H9 (cell line): ENCODE measurements at regions not wholly inside any gene's neighbourhood (a gene's known extent, or its start where the extent isn't known, plus 50 kb on each side); places are given as distances from the start of the nearest gene placed in this dataset.

Experiments used
- DNase-seq: peaks from one replicate; pipeline ENCODE4 v3.0.0-alpha.2; 2017
- H2AFZ ChIP-seq: one replicate; pipeline ENCODE4 v1.6.1; 2013; ENCODE audit warnings: mild to moderate bottlenecking, low read length, control low read depth, moderate library complexity
- H2AK5ac ChIP-seq: 2 replicates; pipeline ENCODE4 v1.6.1; 2013; ENCODE audit warnings: low read length, control low read depth, mixed read lengths; ENCODE audit not compliant: insufficient read length
- H2BK120ac ChIP-seq: one replicate; pipeline ENCODE4 v1.6.1; 2013; ENCODE audit warnings: low read depth, mild to moderate bottlenecking, low read length, control low read depth, inconsistent platforms; ENCODE audit not compliant: poor library complexity, severe bottlenecking
- H2BK12ac ChIP-seq: 2 replicates; pipeline ENCODE4 v1.6.1; 2013; ENCODE audit warnings: low read length, control low read depth, mixed read lengths, low read depth; ENCODE audit not compliant: insufficient read length
- H2BK15ac ChIP-seq: 2 replicates; pipeline ENCODE4 v1.6.1; 2013; ENCODE audit warnings: low read depth, low read length, control low read depth
- H2BK20ac ChIP-seq: one replicate; pipeline ENCODE4 v1.6.1; 2013; ENCODE audit warnings: low read depth, mild to moderate bottlenecking, low read length, control low read depth, inconsistent platforms; ENCODE audit not compliant: poor library complexity, severe bottlenecking
- H2BK5ac ChIP-seq: 2 replicates; pipeline ENCODE4 v1.6.1; 2013; ENCODE audit warnings: low read length, control low read depth, mixed read lengths; ENCODE audit not compliant: insufficient read length
- H3K14ac ChIP-seq: 2 replicates; pipeline ENCODE4 v1.6.1; 2013; ENCODE audit warnings: low read length, control low read depth; ENCODE audit not compliant: insufficient read depth
- H3K18ac ChIP-seq: 2 replicates; pipeline ENCODE4 v1.6.1; 2013; ENCODE audit warnings: low read depth, mild to moderate bottlenecking, mixed read lengths, low read length, control low read depth; ENCODE audit not compliant: insufficient read length
- H3K23ac ChIP-seq: 2 replicates; pipeline ENCODE4 v1.6.1; 2013; ENCODE audit warnings: low read length, control low read depth, mixed read lengths, low read depth; ENCODE audit not compliant: insufficient read length
- H3K23me2 ChIP-seq: 2 replicates; pipeline ENCODE4 v1.6.1; 2013; ENCODE audit warnings: low read depth, mild to moderate bottlenecking, mixed read lengths, low read length, control low read depth; ENCODE audit not compliant: insufficient read length, poor library complexity, severe bottlenecking
- H3K27ac ChIP-seq: 2 replicates; pipeline ENCODE4 v1.5.1; 2013; ENCODE audit warnings: low read length, control low read depth, mixed read lengths, low read depth; ENCODE audit not compliant: insufficient read length
- H3K27me3 ChIP-seq: 2 replicates; pipeline ENCODE4 v1.6.1; 2013; ENCODE audit warnings: low read length, control low read depth, inconsistent platforms; ENCODE audit not compliant: insufficient read depth
- H3K4ac ChIP-seq: 2 replicates; pipeline ENCODE4 v1.6.1; 2013; ENCODE audit warnings: low read depth, mild to moderate bottlenecking, control low read depth, inconsistent platforms, low read length, moderate library complexity
- H3K4me1 ChIP-seq: 2 replicates; pipeline ENCODE4 v1.6.1; 2013; ENCODE audit warnings: low read length, control low read depth, inconsistent platforms; ENCODE audit not compliant: insufficient read depth
- H3K4me2 ChIP-seq: 2 replicates; pipeline ENCODE4 v1.6.1; 2013; ENCODE audit warnings: low read length, control low read depth, mixed read lengths; ENCODE audit not compliant: insufficient read length, insufficient read depth
- H3K56ac ChIP-seq: 2 replicates; pipeline ENCODE4 v1.6.1; 2013; ENCODE audit warnings: low read depth, mild to moderate bottlenecking, mixed read lengths, low read length, control low read depth; ENCODE audit not compliant: insufficient read length
- H3K79me1 ChIP-seq: 2 replicates; pipeline ENCODE4 v1.6.1; 2013; ENCODE audit warnings: low read depth, mild to moderate bottlenecking, moderate library complexity, low read length, control low read depth, inconsistent platforms; ENCODE audit not compliant: insufficient read depth, poor library complexity, severe bottlenecking
- H3K79me2 ChIP-seq: 2 replicates; pipeline ENCODE4 v1.6.1; 2013; ENCODE audit warnings: low read length, control low read depth, inconsistent platforms; ENCODE audit not compliant: insufficient read depth
- H3K9ac ChIP-seq: 2 replicates; pipeline ENCODE4 v1.6.1; 2013; ENCODE audit warnings: low read length, control low read depth, mixed read lengths; ENCODE audit not compliant: insufficient read length; ENCODE audit errors: extremely low read depth
- H3K9me3 ChIP-seq: one replicate; pipeline ENCODE4 v1.6.1; 2013; ENCODE audit warnings: low read depth, low read length, inconsistent platforms; ENCODE audit not compliant: control insufficient read depth
- H3T11ph ChIP-seq: one replicate; pipeline ENCODE4 v1.6.1; 2013; ENCODE audit warnings: mild to moderate bottlenecking, low read length, control low read depth, inconsistent platforms
- H4K20me1 ChIP-seq: one replicate; pipeline ENCODE4 v1.6.1; 2013; ENCODE audit not compliant: control insufficient read depth, insufficient read length, insufficient read depth
- H4K5ac ChIP-seq: 2 replicates; pipeline ENCODE4 v1.6.1; 2013; ENCODE audit warnings: low read depth, mild to moderate bottlenecking, mixed read lengths, low read length, control low read depth; ENCODE audit not compliant: insufficient read length
- H4K8ac ChIP-seq: replicated peaks from 2 replicates; pipeline ENCODE4 v1.6.1; 2013; ENCODE audit warnings: low read length, control low read depth, mixed read lengths, low read depth; ENCODE audit not compliant: insufficient read length
- H4K91ac ChIP-seq: 2 replicates; pipeline ENCODE4 v1.6.1; 2013; ENCODE audit warnings: low read depth, mild to moderate bottlenecking, moderate library complexity, mixed read lengths, low read length, control low read depth; ENCODE audit not compliant: insufficient read length
- H3K27ac Mint-ChIP-seq, 3 experiments: 2 replicates in 2 of 3; 3 replicates in 1 of 3; pipeline ENCODE4 v1.8.0; 2020 to 2021; ENCODE audit warnings: mixed read lengths in 3 of 3, mild to moderate bottlenecking in 1 of 3, moderate library complexity in 1 of 3
- H3K27me3 Mint-ChIP-seq: 2 replicates; pipeline ENCODE4 v1.8.0; 2021; ENCODE audit warnings: low read depth, mild to moderate bottlenecking, moderate library complexity, mixed read lengths
- H3K36me3 Mint-ChIP-seq, 3 experiments: 2 replicates in 2 of 3; 3 replicates in 1 of 3; pipeline ENCODE4 v1.8.0; 2020 to 2021; ENCODE audit warnings: low read depth in 3 of 3, mixed read lengths in 3 of 3; ENCODE audit not compliant: insufficient read depth in 1 of 3
- H3K4me1 Mint-ChIP-seq, 2 experiments: 2 replicates each; pipeline ENCODE4 v1.8.0; 2020; ENCODE audit warnings: mixed read lengths in 2 of 2
- H3K4me3 Mint-ChIP-seq, 2 experiments: 2 replicates in 1 of 2; 3 replicates in 1 of 2; pipeline ENCODE4 v1.8.0; 2020 to 2021; ENCODE audit warnings: mild to moderate bottlenecking in 2 of 2, mixed read lengths in 2 of 2, moderate library complexity in 1 of 2
- H3K9me3 Mint-ChIP-seq, 2 experiments: 2 replicates in 1 of 2; 3 replicates in 1 of 2; pipeline ENCODE4 v1.8.0; 2020; ENCODE audit warnings: mild to moderate bottlenecking in 2 of 2, mixed read lengths in 2 of 2, moderate library complexity in 1 of 2
- WGBS: extraction: QIAGEN DNeasy Blood & Tissue Kit; methylation state at CpG from one replicate; pipeline ENCODE4 v1.1.7; 2013; ENCODE audit warnings: missing lambda C conversion rate, low lambda C conversion rate, mixed read lengths; ENCODE audit not compliant: insufficient read length; ENCODE audit errors: extremely low coverage; 5-methylcytosine and 5-hydroxymethylcytosine counted together
- TF ChIP-seq, protein P1 (sequence below): fragments of 200-600 bp; sonication (generic); conservative IDR thresholded peaks from 3 replicates; pipeline ENCODE4 v1.8.0; 2021; ENCODE audit warnings: antibody characterized with exemption, mild to moderate bottlenecking

DNA sequence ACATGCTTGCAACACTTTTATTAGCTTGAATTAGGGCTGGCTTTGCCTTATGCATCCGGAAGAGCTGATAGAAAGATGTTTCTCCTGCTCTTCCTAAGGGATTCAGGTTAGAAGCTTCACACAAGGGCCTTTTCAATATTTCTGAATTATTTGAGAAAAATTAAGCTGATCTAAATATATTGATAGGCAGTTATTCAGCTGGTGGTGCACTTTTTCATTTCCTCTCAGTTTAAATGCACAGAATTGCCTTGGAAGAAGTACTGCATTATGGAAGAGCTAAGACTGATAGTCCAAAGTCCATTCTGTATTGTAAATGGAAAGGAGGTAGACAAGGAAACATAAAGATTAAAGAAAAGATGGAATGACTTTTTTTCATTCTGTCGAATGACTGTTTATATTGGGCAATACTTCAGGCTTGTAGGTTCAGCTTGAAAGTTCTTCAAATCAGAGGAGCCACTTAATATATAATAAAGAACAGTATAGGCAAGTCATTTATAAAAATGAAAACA lies 398.4 kb upstream of the B3GALT2 start:
- no peak overlapping the region for H3K56ac ChIP-seq
- no peak overlapping the region for H2BK12ac ChIP-seq
- H3K4me1 Mint-ChIP-seq: peaks cover 24 to 26% of the 10 kb centered on the region in 2 experiments
- peaks cover 3% of the 10 kb centered on the region for H3K23me2 ChIP-seq
- no peaks in the 10 kb centered on the region for H3K79me1 ChIP-seq
- peaks cover 0 to 2% of the 10 kb centered on the region in 2 experiments; a peak in 1 of 5 replicates for H3K9me3 Mint-ChIP-seq
- H2BK20ac ChIP-seq: no peak overlapping the region
- no peak overlapping the region for H4K5ac ChIP-seq
- no peak overlapping the region for H3K27ac ChIP-seq
- H3K23ac ChIP-seq: no peak overlapping the region
- H2AFZ ChIP-seq: no peak overlapping the region
- no peak overlapping the region for H2BK120ac ChIP-seq
- WGBS: no CpG with 5 or more reads among the region's 2 CpGs
- H3K4me1 ChIP-seq: peaks cover 9% of the 10 kb centered on the region
- H3T11ph ChIP-seq: no peak overlapping the region
- H3K4ac ChIP-seq: no peak overlapping the region
- no peak overlapping the region for H2AK5ac ChIP-seq
- no peaks in the 10 kb centered on the region for H3K27me3 ChIP-seq
- DNase-seq: no peak
- H4K20me1 ChIP-seq: no peaks in the 10 kb centered on the region
- H3K36me3 Mint-ChIP-seq: no peaks in the 10 kb centered on the region; a peak in 1 of 7 replicates
- no peak overlapping the region for H4K91ac ChIP-seq
- H3K18ac ChIP-seq: no peak overlapping the region
- no peak overlapping the region for H3K4me3 Mint-ChIP-seq
- no peaks in the 10 kb centered on the region for H3K79me2 ChIP-seq
- H3K14ac ChIP-seq: no peak overlapping the region
- H2BK5ac ChIP-seq: no peak overlapping the region
- no peaks in the 10 kb centered on the region for H3K9me3 ChIP-seq
- H2BK15ac ChIP-seq: no peak overlapping the region
- no peak overlapping the region for H3K9ac ChIP-seq
- no peak overlapping the region for H3K4me2 ChIP-seq
- H3K27me3 Mint-ChIP-seq: no peaks in the 10 kb centered on the region; the same call in 1 of the 2 replicates
- no peak overlapping the region for H4K8ac ChIP-seq
- no peak overlapping the region for H3K27ac Mint-ChIP-seq
- TF ChIP-seq, protein P1, sequence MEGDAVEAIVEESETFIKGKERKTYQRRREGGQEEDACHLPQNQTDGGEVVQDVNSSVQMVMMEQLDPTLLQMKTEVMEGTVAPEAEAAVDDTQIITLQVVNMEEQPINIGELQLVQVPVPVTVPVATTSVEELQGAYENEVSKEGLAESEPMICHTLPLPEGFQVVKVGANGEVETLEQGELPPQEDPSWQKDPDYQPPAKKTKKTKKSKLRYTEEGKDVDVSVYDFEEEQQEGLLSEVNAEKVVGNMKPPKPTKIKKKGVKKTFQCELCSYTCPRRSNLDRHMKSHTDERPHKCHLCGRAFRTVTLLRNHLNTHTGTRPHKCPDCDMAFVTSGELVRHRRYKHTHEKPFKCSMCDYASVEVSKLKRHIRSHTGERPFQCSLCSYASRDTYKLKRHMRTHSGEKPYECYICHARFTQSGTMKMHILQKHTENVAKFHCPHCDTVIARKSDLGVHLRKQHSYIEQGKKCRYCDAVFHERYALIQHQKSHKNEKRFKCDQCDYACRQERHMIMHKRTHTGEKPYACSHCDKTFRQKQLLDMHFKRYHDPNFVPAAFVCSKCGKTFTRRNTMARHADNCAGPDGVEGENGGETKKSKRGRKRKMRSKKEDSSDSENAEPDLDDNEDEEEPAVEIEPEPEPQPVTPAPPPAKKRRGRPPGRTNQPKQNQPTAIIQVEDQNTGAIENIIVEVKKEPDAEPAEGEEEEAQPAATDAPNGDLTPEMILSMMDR: no peak
